ENCODE measurements at regions not wholly inside any gene's neighbourhood (a gene's known extent, or its start where the extent isn't known, plus 50 kb on each side); places are given as distances from the start of the nearest gene placed in this dataset.
"Not testable (repeated sequence)": the region's sequence is repeated elsewhere in the genome, so short reads cannot be mapped to it uniquely, and the experiment has no call there.

- DNase-seq (no peak), ATAC-seq (no peak)
- intact Hi-C loops (cut with DNase I) = no loop called here
Observed at GRCh38 chr6:21332077-21332476, 261.5 kb upstream of the SOX4 start.

GRCh38 chr6:21332660-21333059 is 260.9 kb upstream of the SOX4 start:
- intact Hi-C loops (cut with DNase I) = no loop called here
- no peak for ATAC-seq
- no peak for DNase-seq

GRCh38 chr6:21333715-21334114 is 259.8 kb upstream of the SOX4 start:
- ATAC-seq (no peak), DNase-seq (no peak)
- intact Hi-C loops (cut with DNase I) = no loop called here

- intact Hi-C loops (cut with DNase I) = no loop called here
- DNase-seq (no peak), ATAC-seq (no peak)
Observed at GRCh38 chr6:21334651-21335050, 258.9 kb upstream of the SOX4 start.

- intact Hi-C loops (cut with DNase I) = no loop called here
- ATAC-seq (no peak), DNase-seq (no peak)
Observed at GRCh38 chr6:21335591-21335990, 258.0 kb upstream of the SOX4 start.

- intact Hi-C loops (cut with DNase I) = no loop called here
- ATAC-seq = no peak
- DNase-seq = no peak
Observed at GRCh38 chr6:21337263-21337662, 256.3 kb upstream of the SOX4 start.

GRCh38 chr6:21340573-21340972 is 253.0 kb upstream of the SOX4 start:
- intact Hi-C loops (cut with DNase I) = no loop called here
- ATAC-seq (no peak), DNase-seq (no peak)

GRCh38 chr6:21341910-21342309 is 251.6 kb upstream of the SOX4 start:
- ATAC-seq (peak; percentile 38 to 59), DNase-seq (no peak)
- intact Hi-C loops (cut with DNase I) = no loop called here

GRCh38 chr6:21342501-21342900 is 251.1 kb upstream of the SOX4 start:
- DNase-seq = no peak
- intact Hi-C loops (cut with DNase I) = no loop called here
- ATAC-seq = peak; percentile 82 to 89

- ATAC-seq; DNase-seq; intact Hi-C loops (cut with DNase I): not testable (repeated sequence)
Observed at GRCh38 chr6:21345704-21346103, 247.8 kb upstream of the SOX4 start.

GRCh38 chr6:21348146-21348503 is 245.4 kb upstream of the SOX4 start:
- DNase-seq (no peak), ATAC-seq (no peak)
- intact Hi-C loops (cut with DNase I) = no loop called here

- peak; percentile 68 to 92 for ATAC-seq
- peak; percentile 47 for DNase-seq
- intact Hi-C loops (cut with DNase I) = no loop called here
Observed at GRCh38 chr6:21348504-21349195, 244.9 kb upstream of the SOX4 start.

- ATAC-seq (no peak), DNase-seq (no peak)
- intact Hi-C loops (cut with DNase I) = no loop called here
Observed at GRCh38 chr6:21349834-21350233, 243.7 kb upstream of the SOX4 start.

GRCh38 chr6:21350926-21351325 is 242.6 kb upstream of the SOX4 start:
- DNase-seq (no peak), ATAC-seq (no peak)
- intact Hi-C loops (cut with DNase I) = no loop called here

- no peak for DNase-seq
- intact Hi-C loops (cut with DNase I) = no loop called here
- no peak for ATAC-seq
Observed at GRCh38 chr6:21352131-21352530, 241.4 kb upstream of the SOX4 start.

GRCh38 chr6:21354805-21355238 is 238.7 kb upstream of the SOX4 start:
- no peak for DNase-seq
- ATAC-seq = peak in 1 of 2 donors; percentile 63
- intact Hi-C loops (cut with DNase I) = no loop called here

GRCh38 chr6:21355638-21356037 is 237.9 kb upstream of the SOX4 start:
- intact Hi-C loops (cut with DNase I) = no loop called here
- no peak for DNase-seq
- ATAC-seq = no peak

- ATAC-seq = peak; percentile 22 to 60
- DNase-seq = no peak
- intact Hi-C loops (cut with DNase I) = no loop called here
Observed at GRCh38 chr6:21357262-21357661, 236.3 kb upstream of the SOX4 start.

GRCh38 chr6:21359926-21360325 is 233.6 kb upstream of the SOX4 start:
- DNase-seq = no peak
- ATAC-seq = no peak
- intact Hi-C loops (cut with DNase I) = no loop called here

- ATAC-seq (peak in 1 of 2 donors; percentile 34), DNase-seq (no peak)
- intact Hi-C loops (cut with DNase I) = no loop called here
Observed at GRCh38 chr6:21360336-21360735, 233.2 kb upstream of the SOX4 start.

- no peak for DNase-seq
- ATAC-seq = no peak
- intact Hi-C loops (cut with DNase I) = no loop called here
Observed at GRCh38 chr6:21367148-21367547, 226.4 kb upstream of the SOX4 start.
